ENCODE measurements at regions not wholly inside any gene's neighbourhood (a gene's known extent, or its start where the extent isn't known, plus 50 kb on each side); places are given as distances from the start of the nearest gene placed in this dataset.
A peak's percentile ranks its signal among the peaks of the same experiment; 100 is the strongest.

DNA sequence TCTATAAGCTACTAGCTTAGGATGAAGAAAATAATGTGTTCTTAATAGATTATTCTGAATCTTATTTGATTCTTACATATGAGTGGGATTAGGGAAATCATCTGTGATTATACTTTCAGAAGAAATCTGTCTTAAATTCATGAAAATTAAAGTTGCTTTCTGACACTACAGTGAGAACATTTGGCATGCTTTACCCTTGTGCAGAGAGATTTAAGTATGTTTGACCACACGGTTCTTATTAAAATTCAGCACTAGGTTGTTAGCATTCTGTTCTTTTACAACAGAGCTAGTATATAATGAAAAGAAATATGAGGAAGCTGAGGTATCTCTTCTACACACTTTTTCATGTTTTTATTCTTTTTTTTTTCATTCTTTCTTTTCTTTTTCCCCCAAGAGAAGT, 2723.9 kb downstream of the PCDH9 start:
- H3K4me3 ChIP-seq (ENCODE audit: low read depth, low read length) = no peak overlapping the region

DNA sequence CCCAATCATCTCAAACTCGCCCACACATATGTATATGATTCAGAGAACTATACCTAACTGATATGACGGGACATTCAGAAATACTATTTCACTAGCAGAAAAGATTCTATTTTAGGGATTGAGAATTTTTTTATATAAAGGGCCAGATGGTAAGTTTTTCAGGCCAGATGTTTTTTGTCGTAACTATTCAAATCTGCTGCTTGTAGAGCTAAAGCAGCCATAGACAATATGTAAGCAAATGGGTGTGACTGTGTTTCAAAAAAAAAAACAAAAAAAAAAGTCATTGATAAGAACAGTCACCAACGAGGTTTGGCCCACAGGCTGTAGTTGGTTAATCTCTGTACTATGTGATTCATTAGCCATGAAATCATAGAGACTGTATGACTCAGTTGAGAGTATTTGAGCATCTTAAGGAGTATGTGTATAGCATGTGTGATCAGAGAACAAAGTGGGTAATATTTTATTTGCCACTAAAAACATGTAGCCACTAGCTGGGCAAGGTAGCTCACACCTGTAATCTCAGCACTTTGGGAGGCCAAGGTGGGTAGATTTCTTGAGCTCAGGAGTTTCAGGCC, 2724.7 kb downstream of the PCDH9 start:
- Histone ChIP-seq H3K79me2 (ENCODE audit: control insufficient read depth, insufficient read depth, low read length, poor library complexity) (no peaks in the 10 kb centered on the region), H3K4me3 (ENCODE audit: low read depth, low read length) (no peak overlapping the region), H2BK12ac (ENCODE audit: low read length) (no peak overlapping the region), H3K4me1 (ENCODE audit: control insufficient read depth in 1 of 2, insufficient read depth in 2 of 2, low read length in 2 of 2) (no peaks in the 10 kb centered on the region), H4K91ac (ENCODE audit: low read depth, low read length) (no peak overlapping the region), H3K14ac (ENCODE audit: low read length) (no peak overlapping the region), H3K4me2 (ENCODE audit: low read length) (no peak overlapping the region), H3K27me3 (ENCODE audit: insufficient read depth, low read length) (no peaks in the 10 kb centered on the region), H2BK120ac (ENCODE audit: insufficient read depth, low read length, poor library complexity) (no peak overlapping the region), H2AFZ (ENCODE audit: insufficient read depth, low read length, poor library complexity) (no peak overlapping the region), H3K18ac (ENCODE audit: low read length) (no peak overlapping the region), H3K9me3 (ENCODE audit: insufficient read depth, low read depth, low read length) (no peaks in the 10 kb centered on the region), H3K9ac (ENCODE audit: low read length) (no peak overlapping the region), H2AK5ac (ENCODE audit: low read length) (no peak overlapping the region), H3K4ac (ENCODE audit: low read depth, low read length) (no peak overlapping the region), H3K23ac (ENCODE audit: low read length) (no peak overlapping the region), H3K27ac (ENCODE audit: low read depth, low read length) (no peak overlapping the region), H3K79me1 (ENCODE audit: low read length) (no peaks in the 10 kb centered on the region), H2BK5ac (ENCODE audit: low read depth, low read length, poor library complexity) (no peak overlapping the region), H4K8ac (ENCODE audit: low read depth, low read length) (no peak overlapping the region), H4K12ac (ENCODE audit: low read depth, low read length) (no peak overlapping the region), H3K36me3 (ENCODE audit: control insufficient read depth in 1 of 2, insufficient read depth in 2 of 2, low read length in 2 of 2) (peaks cover 0 to 2% of the 10 kb centered on the region in 2 experiments)
- no peak for DNase-seq
- WGBS (ENCODE audit: extremely low coverage, insufficient coverage, insufficient read length) = no CpG with 5 or more reads among the region's 4 CpGs

More for the DNA sequence above, 2723.9 kb downstream of the PCDH9 start:
- no peak overlapping the region for H3K18ac ChIP-seq (ENCODE audit: low read length)
- H3K36me3 ChIP-seq (ENCODE audit: control insufficient read depth in 1 of 2, insufficient read depth in 2 of 2, low read length in 2 of 2) = peaks cover 0 to 2% of the 10 kb centered on the region in 2 experiments
- H2AFZ ChIP-seq (ENCODE audit: insufficient read depth, low read length, poor library complexity) = no peak overlapping the region
- H3K9ac ChIP-seq (ENCODE audit: low read length) = no peak overlapping the region
- H4K12ac ChIP-seq (ENCODE audit: low read depth, low read length) = no peak overlapping the region
- no peak overlapping the region for H3K23ac ChIP-seq (ENCODE audit: low read length)
- no peaks in the 10 kb centered on the region for H3K9me3 ChIP-seq (ENCODE audit: insufficient read depth, low read depth, low read length)
- H3K14ac ChIP-seq (ENCODE audit: low read length) = no peak overlapping the region
- no peak overlapping the region for H2BK5ac ChIP-seq (ENCODE audit: low read depth, low read length, poor library complexity)
- H2BK12ac ChIP-seq (ENCODE audit: low read length) = no peak overlapping the region
- no peak overlapping the region for H3K27ac ChIP-seq (ENCODE audit: low read depth, low read length)
- H3K4me2 ChIP-seq (ENCODE audit: low read length) = no peak overlapping the region
- H3K79me2 ChIP-seq (ENCODE audit: control insufficient read depth, insufficient read depth, low read length, poor library complexity) = no peaks in the 10 kb centered on the region
- H2AK5ac ChIP-seq (ENCODE audit: low read length) = no peak overlapping the region
- H3K4ac ChIP-seq (ENCODE audit: low read depth, low read length) = no peak overlapping the region
- H2BK120ac ChIP-seq (ENCODE audit: insufficient read depth, low read length, poor library complexity) = no peak overlapping the region
- no peak overlapping the region for H4K91ac ChIP-seq (ENCODE audit: low read depth, low read length)
- no peak overlapping the region for H4K8ac ChIP-seq (ENCODE audit: low read depth, low read length)
- no peaks in the 10 kb centered on the region for H3K79me1 ChIP-seq (ENCODE audit: low read length)
- no peaks in the 10 kb centered on the region for H3K4me1 ChIP-seq (ENCODE audit: control insufficient read depth in 1 of 2, insufficient read depth in 2 of 2, low read length in 2 of 2)
- WGBS (ENCODE audit: extremely low coverage, insufficient coverage, insufficient read length) = no CpG with 5 or more reads among the region's 1 CpG
- H3K27me3 ChIP-seq (ENCODE audit: insufficient read depth, low read length) = no peaks in the 10 kb centered on the region
- no peak for DNase-seq

DNA sequence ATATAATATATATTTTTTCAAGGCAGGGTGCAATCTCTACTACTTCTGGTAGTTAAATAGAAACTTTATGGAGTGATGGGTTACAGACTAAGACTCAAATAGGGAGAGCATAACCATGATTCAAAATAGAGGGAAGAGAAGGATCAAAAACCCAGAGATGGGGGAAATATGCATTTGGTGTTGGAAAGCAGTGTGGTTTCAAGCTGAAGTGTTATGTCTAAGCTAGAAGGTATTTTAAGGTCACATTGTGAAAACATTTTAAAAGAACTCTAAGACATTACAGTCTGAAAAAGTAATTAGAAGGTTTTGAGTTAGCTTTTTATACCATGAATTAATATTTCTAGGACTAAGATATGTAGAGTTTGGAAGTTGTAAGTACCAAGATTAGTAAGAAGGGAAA, 2741.4 kb downstream of the PCDH9 start:
- H3K36me3 ChIP-seq (ENCODE audit: control insufficient read depth in 1 of 2, insufficient read depth in 2 of 2, low read length in 2 of 2) = no peaks in the 10 kb centered on the region
- no peak overlapping the region for H3K18ac ChIP-seq (ENCODE audit: low read length)
- H3K79me2 ChIP-seq (ENCODE audit: control insufficient read depth, insufficient read depth, low read length, poor library complexity) = no peaks in the 10 kb centered on the region
- H3K9ac ChIP-seq (ENCODE audit: low read length) = no peak overlapping the region
- no peak overlapping the region for H4K91ac ChIP-seq (ENCODE audit: low read depth, low read length)
- no peak overlapping the region for H3K4me2 ChIP-seq (ENCODE audit: low read length)
- no peak overlapping the region for H3K14ac ChIP-seq (ENCODE audit: low read length)
- H2AK5ac ChIP-seq (ENCODE audit: low read length) = no peak overlapping the region
- no peak overlapping the region for H2AFZ ChIP-seq (ENCODE audit: insufficient read depth, low read length, poor library complexity)
- peaks cover 1% of the 10 kb centered on the region for H3K9me3 ChIP-seq (ENCODE audit: insufficient read depth, low read depth, low read length)
- no peaks in the 10 kb centered on the region for H3K27me3 ChIP-seq (ENCODE audit: insufficient read depth, low read length)
- H2BK5ac ChIP-seq (ENCODE audit: low read depth, low read length, poor library complexity) = no peak overlapping the region
- H2BK120ac ChIP-seq (ENCODE audit: insufficient read depth, low read length, poor library complexity) = no peak overlapping the region
- H4K12ac ChIP-seq (ENCODE audit: low read depth, low read length) = no peak overlapping the region
- no peak overlapping the region for H3K23ac ChIP-seq (ENCODE audit: low read length)
- H3K4me3 ChIP-seq (ENCODE audit: low read depth, low read length) = no peak overlapping the region
- H3K4ac ChIP-seq (ENCODE audit: low read depth, low read length) = no peak overlapping the region
- H3K79me1 ChIP-seq (ENCODE audit: low read length) = no peaks in the 10 kb centered on the region
- H4K8ac ChIP-seq (ENCODE audit: low read depth, low read length) = no peak overlapping the region
- H3K27ac ChIP-seq (ENCODE audit: low read depth, low read length) = no peak overlapping the region
- no peak overlapping the region for H2BK12ac ChIP-seq (ENCODE audit: low read length)
- no peak for DNase-seq
- H3K4me1 ChIP-seq (ENCODE audit: control insufficient read depth in 1 of 2, insufficient read depth in 2 of 2, low read length in 2 of 2) = no peaks in the 10 kb centered on the region

DNA sequence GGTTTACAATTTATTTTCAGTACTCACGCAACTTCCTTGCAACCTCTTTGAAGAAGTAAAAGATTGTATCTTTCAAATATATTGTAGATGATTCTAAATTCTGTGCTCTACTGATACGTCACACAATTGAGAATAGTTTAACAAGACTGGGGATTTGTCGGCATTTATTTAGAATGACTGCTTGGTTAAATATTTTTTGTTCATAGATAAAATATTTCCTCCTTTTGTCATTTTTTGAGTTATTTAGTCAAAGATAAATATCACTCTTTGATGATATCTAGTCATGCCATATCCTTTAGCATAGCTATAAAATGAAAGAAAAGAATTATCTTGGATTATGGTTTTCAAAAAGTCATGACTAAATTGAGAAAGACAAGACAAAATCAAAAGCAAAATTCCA, 2747.8 kb downstream of the PCDH9 start:
- H3K27ac ChIP-seq (ENCODE audit: low read depth, low read length) = no peak overlapping the region
- no peak overlapping the region for H4K91ac ChIP-seq (ENCODE audit: low read depth, low read length)
- H2AFZ ChIP-seq (ENCODE audit: insufficient read depth, low read length, poor library complexity) = no peak overlapping the region
- H3K4me1 ChIP-seq (ENCODE audit: control insufficient read depth in 1 of 2, insufficient read depth in 2 of 2, low read length in 2 of 2) = no peaks in the 10 kb centered on the region
- H3K79me1 ChIP-seq (ENCODE audit: low read length) = peaks cover 6% of the 10 kb centered on the region
- peak in 1 of 2 donors; percentile 34 for DNase-seq
- no peak overlapping the region for H3K23ac ChIP-seq (ENCODE audit: low read length)
- no peak overlapping the region for H3K18ac ChIP-seq (ENCODE audit: low read length)
- no peak overlapping the region for H3K9ac ChIP-seq (ENCODE audit: low read length)
- H3K79me2 ChIP-seq (ENCODE audit: control insufficient read depth, insufficient read depth, low read length, poor library complexity) = no peaks in the 10 kb centered on the region
- H3K27me3 ChIP-seq (ENCODE audit: insufficient read depth, low read length) = no peaks in the 10 kb centered on the region
- H4K12ac ChIP-seq (ENCODE audit: low read depth, low read length) = no peak overlapping the region
- H2BK120ac ChIP-seq (ENCODE audit: insufficient read depth, low read length, poor library complexity) = no peak overlapping the region
- H3K14ac ChIP-seq (ENCODE audit: low read length) = no peak overlapping the region
- no peak overlapping the region for H3K4me3 ChIP-seq (ENCODE audit: low read depth, low read length)
- H3K4me2 ChIP-seq (ENCODE audit: low read length) = no peak overlapping the region
- H2BK12ac ChIP-seq (ENCODE audit: low read length) = no peak overlapping the region
- H4K8ac ChIP-seq (ENCODE audit: low read depth, low read length) = no peak overlapping the region
- H3K4ac ChIP-seq (ENCODE audit: low read depth, low read length) = no peak overlapping the region
- H3K9me3 ChIP-seq (ENCODE audit: insufficient read depth, low read depth, low read length) = peaks cover 1% of the 10 kb centered on the region
- WGBS (ENCODE audit: extremely low coverage, insufficient coverage, insufficient read length) = no CpG with 5 or more reads among the region's 3 CpGs
- no peak overlapping the region for H2BK5ac ChIP-seq (ENCODE audit: low read depth, low read length, poor library complexity)
- no peaks in the 10 kb centered on the region for H3K36me3 ChIP-seq (ENCODE audit: control insufficient read depth in 1 of 2, insufficient read depth in 2 of 2, low read length in 2 of 2)
- no peak overlapping the region for H2AK5ac ChIP-seq (ENCODE audit: low read length)
